BJ (cell line): ENCODE measurements at regions not wholly inside any gene's neighbourhood (a gene's known extent, or its start where the extent isn't known, plus 50 kb on each side); places are given as distances from the start of the nearest gene placed in this dataset.
"Not testable (repeated sequence)": the region's sequence is repeated elsewhere in the genome, so short reads cannot be mapped to it uniquely, and the experiment has no call there.

ENCODE experiments used
- CTCF ChIA-PET: fragments of 350-600 bp; formaldehyde crosslinking; extraction: SDS; loops from one replicate; lab custom pipeline; 2021; ENCODE audit warnings: antibody characterized with exemption, inconsistent platforms; lab: Yijun Ruan, JAX
- POLR2A ChIA-PET: fragments of 300-600 bp; sonication (Branson Sonifier 250); formaldehyde crosslinking; extraction: SDS; loops from one replicate; lab custom pipeline; 2021; ENCODE audit warnings: antibody characterized with exemption; lab: Charles Lee
- DNase-seq: peaks from one replicate; pipeline ENCODE4 v3.0.0-alpha.2; 2011; ENCODE audit warnings: low read depth
- H3K27me3 ChIP-seq: 2 replicates; pipeline ENCODE4 v1.6.0; 2011; ENCODE audit warnings: low read length; ENCODE audit not compliant: control insufficient read depth, insufficient read depth
- H3K36me3 ChIP-seq: 2 replicates; pipeline ENCODE4 v1.5.1; 2011; ENCODE audit warnings: low read length; ENCODE audit not compliant: control insufficient read depth, insufficient read depth
- H3K4me3 ChIP-seq: 2 replicates; pipeline ENCODE4 v1.5.1; 2011; ENCODE audit warnings: low read depth, mild to moderate bottlenecking, control low read depth, low read length
- TF ChIP-seq, protein P1 (sequence below): IDR thresholded peaks from 2 replicates; pipeline ENCODE4 v1.5.1; 2011; ENCODE audit warnings: low read depth, mild to moderate bottlenecking, control low read depth, inconsistent platforms, low read length, moderate library complexity; ENCODE audit not compliant: insufficient read depth

DNA sequence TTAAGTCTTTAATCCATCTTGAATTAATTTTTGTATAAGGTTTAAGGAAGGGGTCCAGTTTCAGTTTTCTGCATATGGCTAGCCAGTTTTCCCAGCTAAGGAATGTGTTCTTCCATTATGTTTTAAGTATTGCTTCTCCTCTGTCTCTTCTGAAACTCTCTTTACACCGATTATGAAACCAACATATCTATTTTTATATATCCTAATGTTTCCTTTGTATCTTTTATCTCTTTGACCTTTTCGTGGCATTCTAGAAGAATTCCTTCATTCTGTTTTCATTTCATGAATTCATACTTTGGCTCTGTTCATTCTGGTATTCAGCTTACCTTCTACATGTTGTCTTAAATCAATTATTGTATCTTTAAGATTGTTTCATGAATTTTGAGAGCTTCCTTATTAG, 697.0 kb upstream of the ACVR2A start:
- Histone ChIP-seq H3K27me3 (no peaks in the 10 kb centered on the region), H3K36me3 (no peaks in the 10 kb centered on the region), H3K4me3 (no peak overlapping the region)
- TF ChIP-seq, protein P1, sequence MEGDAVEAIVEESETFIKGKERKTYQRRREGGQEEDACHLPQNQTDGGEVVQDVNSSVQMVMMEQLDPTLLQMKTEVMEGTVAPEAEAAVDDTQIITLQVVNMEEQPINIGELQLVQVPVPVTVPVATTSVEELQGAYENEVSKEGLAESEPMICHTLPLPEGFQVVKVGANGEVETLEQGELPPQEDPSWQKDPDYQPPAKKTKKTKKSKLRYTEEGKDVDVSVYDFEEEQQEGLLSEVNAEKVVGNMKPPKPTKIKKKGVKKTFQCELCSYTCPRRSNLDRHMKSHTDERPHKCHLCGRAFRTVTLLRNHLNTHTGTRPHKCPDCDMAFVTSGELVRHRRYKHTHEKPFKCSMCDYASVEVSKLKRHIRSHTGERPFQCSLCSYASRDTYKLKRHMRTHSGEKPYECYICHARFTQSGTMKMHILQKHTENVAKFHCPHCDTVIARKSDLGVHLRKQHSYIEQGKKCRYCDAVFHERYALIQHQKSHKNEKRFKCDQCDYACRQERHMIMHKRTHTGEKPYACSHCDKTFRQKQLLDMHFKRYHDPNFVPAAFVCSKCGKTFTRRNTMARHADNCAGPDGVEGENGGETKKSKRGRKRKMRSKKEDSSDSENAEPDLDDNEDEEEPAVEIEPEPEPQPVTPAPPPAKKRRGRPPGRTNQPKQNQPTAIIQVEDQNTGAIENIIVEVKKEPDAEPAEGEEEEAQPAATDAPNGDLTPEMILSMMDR: no peak
- no peak for DNase-seq
- CTCF ChIA-PET: no interaction called here
- POLR2A ChIA-PET: no interaction called here

DNA sequence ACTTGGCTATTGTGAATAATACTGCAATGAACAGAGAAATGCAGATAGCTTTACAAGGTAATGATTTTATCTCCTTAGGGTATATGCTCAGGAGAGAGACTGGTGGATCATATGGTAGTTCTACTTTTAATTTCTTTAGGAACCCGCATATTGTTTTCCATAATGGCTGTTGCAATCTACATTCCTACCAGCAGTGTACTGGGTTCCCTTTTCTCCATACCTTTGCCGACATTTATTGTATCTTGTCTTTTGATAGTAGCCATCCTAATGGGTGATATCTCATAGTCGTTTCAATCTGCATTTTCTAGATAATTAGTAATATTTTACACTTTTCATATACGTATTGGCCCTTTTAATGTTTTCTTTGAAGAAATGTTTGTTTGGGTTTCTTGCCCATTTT, 702.9 kb upstream of the ACVR2A start:
- Histone ChIP-seq H3K36me3 (no peaks in the 10 kb centered on the region), H3K27me3 (no peaks in the 10 kb centered on the region), H3K4me3 (no peak overlapping the region)
- ChIA-PET CTCF (no interaction called here), POLR2A (no interaction called here)
- no peak for DNase-seq
- TF ChIP-seq, protein P1: no peak

DNA sequence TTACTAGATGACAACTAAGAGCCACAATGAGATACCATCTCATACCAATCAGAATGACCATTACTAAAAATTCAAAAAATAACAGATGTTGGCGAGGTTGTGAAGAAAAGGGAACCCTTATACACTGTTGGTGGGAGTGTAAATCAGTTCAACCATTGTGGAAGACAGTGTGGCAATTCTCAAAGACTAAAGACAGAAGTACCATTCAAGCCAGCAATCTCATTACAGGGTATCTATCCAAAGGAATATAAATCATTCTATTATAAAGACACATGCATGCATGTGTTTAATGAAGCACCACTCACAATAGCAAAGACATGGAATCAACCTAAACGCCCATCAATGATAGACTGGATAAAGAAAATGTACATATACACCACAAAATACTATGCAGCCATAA, 705.1 kb upstream of the ACVR2A start:
- H3K27me3 ChIP-seq, H3K4me3 ChIP-seq, DNase-seq, POLR2A ChIA-PET, CTCF ChIA-PET, H3K36me3 ChIP-seq: not testable (repeated sequence)

DNA sequence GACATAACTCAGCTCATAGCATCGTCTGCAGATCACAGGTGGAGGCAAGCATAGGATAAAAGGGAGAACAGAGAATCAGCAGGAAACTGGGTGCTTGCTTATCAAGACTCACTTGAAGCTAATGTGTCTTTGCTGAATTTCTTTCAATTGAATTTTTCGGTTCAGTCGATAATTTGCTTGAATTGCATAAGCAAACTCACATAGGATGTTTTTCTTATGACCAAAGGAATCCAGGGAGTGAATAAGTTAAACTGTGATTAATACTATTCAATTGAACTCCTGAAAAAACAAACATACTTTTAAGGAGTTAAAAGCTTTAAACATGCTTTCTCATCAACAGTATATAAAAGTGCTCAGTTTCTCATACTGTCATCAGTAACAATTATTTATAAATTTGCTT, 707.1 kb upstream of the ACVR2A start:
- Histone ChIP-seq H3K4me3 (no peak overlapping the region), H3K27me3 (no peaks in the 10 kb centered on the region), H3K36me3 (no peaks in the 10 kb centered on the region)
- CTCF ChIA-PET: no interaction called here
- TF ChIP-seq, protein P1: no peak
- DNase-seq: no peak
- POLR2A ChIA-PET: no interaction called here

DNA sequence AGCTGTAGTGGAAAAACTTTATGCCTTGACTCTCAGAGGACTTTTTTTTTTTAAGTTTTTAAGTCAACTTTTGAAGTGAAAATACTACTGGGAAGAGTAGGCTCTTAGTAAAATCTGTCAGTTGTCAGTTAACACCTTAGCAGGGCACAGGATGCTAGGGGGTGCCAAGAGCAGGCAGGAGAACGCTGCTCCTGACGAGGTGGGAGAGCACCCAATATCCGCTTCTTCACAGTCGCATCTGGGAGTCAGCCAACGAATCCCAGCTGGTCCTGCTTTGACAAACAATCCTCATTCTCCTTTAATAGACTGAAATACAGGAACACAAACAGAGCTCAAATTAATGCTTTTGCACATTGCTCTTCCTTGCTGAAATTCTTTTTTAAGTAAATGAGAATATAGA, 709.5 kb upstream of the ACVR2A start:
- H3K4me3 ChIP-seq: no peak overlapping the region
- CTCF ChIA-PET: interaction anchor here (0.6 kb wide), 1 partner anchor 323 kb away, joined by 3 read pairs; no protein-coding TSS in a partner anchor
- DNase-seq: no peak
- POLR2A ChIA-PET: no interaction called here
- no peaks in the 10 kb centered on the region for H3K27me3 ChIP-seq
- no peaks in the 10 kb centered on the region for H3K36me3 ChIP-seq
- TF ChIP-seq, protein P1: no peak

DNA sequence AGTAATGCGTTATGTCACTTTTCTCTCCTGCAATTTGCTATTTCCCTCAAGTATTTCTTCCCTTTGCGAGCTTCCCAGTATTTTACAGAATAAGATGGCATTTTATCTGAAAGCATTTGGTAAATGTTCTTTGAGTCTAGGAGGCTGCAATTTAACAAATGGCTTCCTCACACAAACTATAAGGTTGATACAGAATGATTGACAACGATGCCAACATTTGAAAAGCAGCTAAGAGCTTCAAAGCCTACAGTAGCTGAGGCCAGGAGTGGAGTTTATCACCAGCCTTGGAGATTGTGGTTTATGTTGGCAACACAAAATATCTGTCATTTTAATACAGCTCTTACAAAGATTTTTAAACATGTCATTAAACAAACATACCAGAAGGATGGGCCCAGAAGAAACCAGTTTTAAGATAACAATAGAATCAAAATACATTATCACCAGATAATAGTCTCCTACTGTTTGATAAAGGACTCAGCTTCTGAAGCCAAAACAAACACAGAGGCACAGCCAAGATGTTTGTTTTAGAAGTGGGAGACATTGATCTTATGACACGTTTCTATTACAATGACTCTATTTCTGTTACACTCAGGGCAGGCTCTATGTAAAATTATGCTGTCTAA, 711.4 kb upstream of the ACVR2A start:
- ChIA-PET POLR2A (no interaction called here), CTCF (interaction anchor here (1.0 to 1.3 kb wide), 2 partner anchors 51 to 207 kb away, joined by 3 to 5 read pairs; no protein-coding TSS in a partner anchor)
- TF ChIP-seq, protein P1: no peak
- Histone ChIP-seq H3K27me3 (no peaks in the 10 kb centered on the region), H3K36me3 (no peaks in the 10 kb centered on the region), H3K4me3 (no peak overlapping the region)
- DNase-seq: no peak
